Mesendoderm (in vitro differentiated cells): ENCODE measurements at regions not wholly inside any gene's neighbourhood (a gene's known extent, or its start where the extent isn't known, plus 50 kb on each side); places are given as distances from the start of the nearest gene placed in this dataset.

Experiments used
- DNase-seq: peaks from one replicate; pipeline ENCODE4 v3.0.0; 2013
- H2AK5ac ChIP-seq: 2 replicates; pipeline ENCODE4 v1.6.1; 2013; ENCODE audit warnings: low read length, inconsistent platforms
- H2BK120ac ChIP-seq: 2 replicates; pipeline ENCODE4 v1.6.1; 2013; ENCODE audit warnings: low read depth, mild to moderate bottlenecking, low read length, moderate library complexity, mixed read lengths
- H2BK15ac ChIP-seq: replicated peaks from 2 replicates; pipeline ENCODE4 v1.6.1; 2013; ENCODE audit warnings: low read depth, mild to moderate bottlenecking, moderate library complexity
- H2BK5ac ChIP-seq: 2 replicates; pipeline ENCODE4 v1.6.1; 2013; ENCODE audit warnings: low read length, inconsistent platforms
- H3K18ac ChIP-seq: 2 replicates; pipeline ENCODE4 v1.6.1; 2013; ENCODE audit warnings: mild to moderate bottlenecking, low read length, mixed read lengths
- H3K23ac ChIP-seq: one replicate; pipeline ENCODE4 v1.6.1; 2013; ENCODE audit warnings: low read length
- H3K27ac ChIP-seq: 2 replicates; pipeline ENCODE4 v1.5.1; 2013; ENCODE audit warnings: low read depth, mild to moderate bottlenecking, inconsistent platforms, low read length, moderate library complexity
- H3K27me3 ChIP-seq: 2 replicates; pipeline ENCODE4 v1.6.1; 2013; ENCODE audit warnings: low read length, control low read depth, mild to moderate bottlenecking, inconsistent platforms; ENCODE audit not compliant: insufficient read depth, poor library complexity
- H3K36me3 ChIP-seq: 2 replicates; pipeline ENCODE4 v1.6.1; 2013; ENCODE audit warnings: low read length, inconsistent platforms; ENCODE audit not compliant: control insufficient read depth, insufficient read depth
- H3K4ac ChIP-seq: one replicate; pipeline ENCODE4 v1.6.1; 2013; ENCODE audit warnings: low read depth, mild to moderate bottlenecking, low read length, moderate library complexity
- H3K4me1 ChIP-seq: 2 replicates; pipeline ENCODE4 v1.6.1; 2013; ENCODE audit warnings: low read depth, low read length, inconsistent platforms; ENCODE audit not compliant: control insufficient read depth
- H3K4me2 ChIP-seq: 2 replicates; pipeline ENCODE4 v1.6.1; 2013; ENCODE audit warnings: low read length
- H3K4me3 ChIP-seq: 2 replicates; pipeline ENCODE4 v1.5.1; 2013; ENCODE audit warnings: mild to moderate bottlenecking, low read length
- H3K56ac ChIP-seq: one replicate; pipeline ENCODE4 v1.6.1; 2013; ENCODE audit warnings: low read length
- H3K79me1 ChIP-seq: 2 replicates; pipeline ENCODE4 v1.6.1; 2013; ENCODE audit warnings: low read length, inconsistent platforms
- H3K79me2 ChIP-seq: 2 replicates; pipeline ENCODE4 v1.6.1; 2013; ENCODE audit warnings: mild to moderate bottlenecking, low read length; ENCODE audit not compliant: control insufficient read depth, insufficient read depth
- H3K9ac ChIP-seq: 2 replicates; pipeline ENCODE4 v1.6.1; 2013; ENCODE audit warnings: low read length, inconsistent platforms
- H4K5ac ChIP-seq: one replicate; pipeline ENCODE4 v1.6.1; 2013; ENCODE audit warnings: low read length
- H4K8ac ChIP-seq: one replicate; pipeline ENCODE4 v1.6.1; 2013; ENCODE audit warnings: low read depth, mild to moderate bottlenecking, control low read depth, low read length, moderate library complexity
- WGBS: extraction: QIAGEN DNeasy Blood & Tissue Kit; methylation state at CpG from one replicate; pipeline ENCODE4 v1.1.7; 2013; ENCODE audit warnings: low lambda C conversion rate, missing lambda C conversion rate; ENCODE audit not compliant: insufficient coverage; ENCODE audit errors: extremely low coverage; 5-methylcytosine and 5-hydroxymethylcytosine counted together

DNA sequence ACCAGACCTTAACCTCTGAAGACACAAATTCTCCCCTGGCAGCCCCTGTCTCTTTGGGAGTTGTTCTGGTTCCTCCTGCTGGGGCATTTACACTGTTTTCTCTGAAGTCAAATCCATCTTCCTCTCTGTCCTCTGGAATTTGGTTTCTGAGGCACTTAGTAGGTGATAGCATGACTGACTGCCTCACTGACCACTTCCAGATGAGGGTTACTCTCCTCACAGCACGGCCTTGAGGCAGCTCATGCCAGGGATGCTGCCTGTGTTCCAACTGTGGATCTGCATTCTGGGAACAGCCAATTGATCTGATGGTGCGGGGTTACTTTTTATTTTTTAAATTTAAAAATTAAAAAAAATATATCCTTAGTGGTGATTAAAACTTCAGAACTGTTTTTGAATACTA, 140.9 kb upstream of the ROPN1 start:
- H2BK120ac ChIP-seq, result no peak overlapping the region
- WGBS, result no CpG with 5 or more reads among the region's 2 CpGs

DNA sequence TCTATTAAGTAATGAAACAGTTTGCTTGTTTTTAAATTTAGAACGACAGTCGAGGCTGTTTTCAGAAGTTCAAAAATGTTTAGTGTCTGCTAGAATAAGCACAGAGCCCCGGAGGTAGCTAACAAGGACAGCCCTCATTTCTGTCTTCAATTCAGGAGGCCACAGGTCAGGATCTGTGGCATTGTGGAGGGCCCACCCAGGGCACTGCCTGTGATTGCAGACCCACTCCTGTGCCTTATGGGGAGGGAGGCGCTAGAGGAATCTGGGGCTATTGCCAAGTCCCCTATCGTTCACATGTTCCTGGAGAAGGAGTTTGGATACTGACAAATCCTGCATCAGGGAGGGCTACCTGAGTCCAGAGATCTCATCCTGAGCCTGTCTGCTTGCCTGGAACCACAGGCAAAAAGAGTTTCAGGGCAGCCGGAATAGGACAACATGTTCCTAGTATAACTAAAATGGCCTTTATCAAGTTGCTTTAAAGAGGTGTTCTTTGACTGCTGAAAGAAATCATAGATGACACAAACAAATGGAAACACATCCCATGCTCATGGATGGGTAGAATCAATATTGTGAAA, 141.5 kb upstream of the ROPN1 start:
- no peak overlapping the region for H4K8ac ChIP-seq

More for the DNA sequence above, 140.9 kb upstream of the ROPN1 start:
- Histone ChIP-seq H3K27ac (no peak overlapping the region), H2BK5ac (no peak overlapping the region), H4K5ac (no peak overlapping the region), H3K9ac (no peak overlapping the region), H3K79me1 (no peaks in the 10 kb centered on the region), H3K4me2 (no peak overlapping the region), H3K4me1 (no peaks in the 10 kb centered on the region), H4K8ac (no peak overlapping the region), H3K4me3 (no peak overlapping the region), H3K56ac (no peak overlapping the region), H3K27me3 (no peaks in the 10 kb centered on the region), H2AK5ac (no peak overlapping the region), H3K36me3 (no peaks in the 10 kb centered on the region), H2BK15ac (no peak overlapping the region), H3K18ac (no peak overlapping the region), H3K4ac (no peak overlapping the region), H3K23ac (no peak overlapping the region), H3K79me2 (no peaks in the 10 kb centered on the region)
- no peak for DNase-seq

GRCh38 chr3:124137216-124137615, 145.3 kb upstream of the ROPN1 start:
- H3K56ac ChIP-seq, result no peak overlapping the region
- no peak overlapping the region for H2BK15ac ChIP-seq
- H4K8ac ChIP-seq, result no peak overlapping the region
- H3K79me2 ChIP-seq, result no peaks in the 10 kb centered on the region
- no peak for DNase-seq
- no peak overlapping the region for H2BK120ac ChIP-seq
- no peak overlapping the region for H3K27ac ChIP-seq
- H3K23ac ChIP-seq, result no peak overlapping the region
- no peaks in the 10 kb centered on the region for H3K4me1 ChIP-seq
- H3K4ac ChIP-seq, result no peak overlapping the region
- no peak overlapping the region for H3K4me3 ChIP-seq
- no peak overlapping the region for H3K18ac ChIP-seq
- no peak overlapping the region for H2AK5ac ChIP-seq
- H3K4me2 ChIP-seq, result no peak overlapping the region
- no peak overlapping the region for H2BK5ac ChIP-seq
- H3K79me1 ChIP-seq, result no peaks in the 10 kb centered on the region
- no peak overlapping the region for H3K9ac ChIP-seq
- no peaks in the 10 kb centered on the region for H3K36me3 ChIP-seq
- no peak overlapping the region for H4K5ac ChIP-seq
- no peaks in the 10 kb centered on the region for H3K27me3 ChIP-seq

More for the DNA sequence above, 141.5 kb upstream of the ROPN1 start:
- Histone ChIP-seq H3K79me2 (no peaks in the 10 kb centered on the region), H3K56ac (no peak overlapping the region), H2BK5ac (no peak overlapping the region), H3K79me1 (no peaks in the 10 kb centered on the region), H3K18ac (no peak overlapping the region), H2BK120ac (no peak overlapping the region), H2BK15ac (no peak overlapping the region), H3K9ac (no peak overlapping the region), H2AK5ac (no peak overlapping the region), H4K5ac (no peak overlapping the region), H3K4me3 (no peak overlapping the region), H3K4me1 (no peaks in the 10 kb centered on the region), H3K36me3 (no peaks in the 10 kb centered on the region), H3K4ac (no peak overlapping the region), H3K23ac (no peak overlapping the region), H3K27ac (no peak overlapping the region), H3K27me3 (no peaks in the 10 kb centered on the region), H3K4me2 (no peak overlapping the region)
- DNase-seq, result no peak
- no CpG with 5 or more reads among the region's 6 CpGs for WGBS

DNA sequence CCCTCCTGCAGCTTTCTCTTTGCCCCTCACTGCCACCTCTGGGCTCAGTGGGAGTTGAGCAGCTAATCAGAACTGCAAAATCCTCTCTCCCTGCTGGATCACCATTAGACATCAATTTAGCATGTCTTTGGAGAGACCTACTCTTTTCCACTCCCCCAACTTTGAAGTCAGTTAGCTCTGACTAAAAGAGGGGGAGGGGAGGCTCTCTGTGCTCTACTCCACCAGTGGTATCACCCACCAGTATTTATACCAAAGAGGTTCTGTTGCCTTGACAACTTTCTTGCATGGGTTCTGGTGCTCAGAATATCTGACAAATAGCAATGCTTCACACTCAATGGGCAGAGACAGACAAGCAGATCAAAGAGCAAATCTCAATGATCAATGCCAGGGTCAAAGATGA, 146.2 kb upstream of the ROPN1 start:
- Histone ChIP-seq H3K27ac (no peak overlapping the region), H3K27me3 (no peaks in the 10 kb centered on the region), H3K79me1 (no peaks in the 10 kb centered on the region), H3K36me3 (no peaks in the 10 kb centered on the region), H3K18ac (no peak overlapping the region), H4K8ac (no peak overlapping the region), H3K4me3 (no peak overlapping the region), H2BK15ac (no peak overlapping the region), H3K4me2 (no peak overlapping the region), H2BK120ac (no peak overlapping the region), H3K4ac (no peak overlapping the region), H3K56ac (no peak overlapping the region), H2AK5ac (no peak overlapping the region), H4K5ac (no peak overlapping the region), H3K9ac (no peak overlapping the region), H2BK5ac (no peak overlapping the region), H3K4me1 (no peaks in the 10 kb centered on the region), H3K23ac (no peak overlapping the region), H3K79me2 (no peaks in the 10 kb centered on the region)
- DNase-seq, result no peak

- no peak for DNase-seq
- H4K5ac ChIP-seq, result no peak overlapping the region
- no peak overlapping the region for H2AK5ac ChIP-seq
- no peak overlapping the region for H3K4ac ChIP-seq
- no peak overlapping the region for H3K27ac ChIP-seq
- no peak overlapping the region for H3K4me2 ChIP-seq
- H3K79me2 ChIP-seq, result no peaks in the 10 kb centered on the region
- H3K9ac ChIP-seq, result no peak overlapping the region
- H3K23ac ChIP-seq, result no peak overlapping the region
- H3K56ac ChIP-seq, result no peak overlapping the region
- no peak overlapping the region for H3K4me3 ChIP-seq
- WGBS, result no CpG with 5 or more reads among the region's 4 CpGs
- no peak overlapping the region for H4K8ac ChIP-seq
- no peak overlapping the region for H2BK120ac ChIP-seq
- H3K36me3 ChIP-seq, result no peaks in the 10 kb centered on the region
- H3K18ac ChIP-seq, result no peak overlapping the region
- H3K79me1 ChIP-seq, result no peaks in the 10 kb centered on the region
- no peaks in the 10 kb centered on the region for H3K27me3 ChIP-seq
- H2BK15ac ChIP-seq, result no peak overlapping the region
- H3K4me1 ChIP-seq, result no peaks in the 10 kb centered on the region
- no peak overlapping the region for H2BK5ac ChIP-seq
Measured at GRCh38 chr3:124140746-124141145, 148.8 kb upstream of the ROPN1 start.

- DNase-seq, result no peak
- H3K18ac ChIP-seq, result no peak overlapping the region
- no peak overlapping the region for H3K4ac ChIP-seq
- no peak overlapping the region for H3K27ac ChIP-seq
- H3K23ac ChIP-seq, result no peak overlapping the region
- no peak overlapping the region for H3K4me3 ChIP-seq
- H4K8ac ChIP-seq, result no peak overlapping the region
- no peak overlapping the region for H4K5ac ChIP-seq
- H3K56ac ChIP-seq, result no peak overlapping the region
- H3K27me3 ChIP-seq, result no peaks in the 10 kb centered on the region
- H3K4me1 ChIP-seq, result no peaks in the 10 kb centered on the region
- H3K79me2 ChIP-seq, result no peaks in the 10 kb centered on the region
- no peaks in the 10 kb centered on the region for H3K36me3 ChIP-seq
- H3K4me2 ChIP-seq, result no peak overlapping the region
- H2BK120ac ChIP-seq, result no peak overlapping the region
- no peaks in the 10 kb centered on the region for H3K79me1 ChIP-seq
- no peak overlapping the region for H2BK15ac ChIP-seq
- no peak overlapping the region for H2AK5ac ChIP-seq
- no peak overlapping the region for H2BK5ac ChIP-seq
- WGBS, result no CpG with 5 or more reads among the region's 5 CpGs
- H3K9ac ChIP-seq, result no peak overlapping the region
Measured at GRCh38 chr3:124142389-124142970, 150.6 kb upstream of the ROPN1 start.
